Liver (tissue), 8 donors: ENCODE measurements at regions not wholly inside any gene's neighbourhood (a gene's known extent, or its start where the extent isn't known, plus 50 kb on each side); places are given as distances from the start of the nearest gene placed in this dataset.

ENCODE experiments used
- DNase-seq: peaks from one replicate; pipeline ENCODE4 v3.0.0-alpha.2; 2017; ENCODE audit warnings: low spot score
- H3K27ac ChIP-seq, 2 donors: one replicate each; pipeline ENCODE4 v1.7.0; 2013; ENCODE audit warnings: inconsistent platforms in 2 of 2, low read length in 2 of 2, control low read depth in 1 of 2, low read depth in 1 of 2, mild to moderate bottlenecking in 1 of 2
- H3K27me3 ChIP-seq, 4 donors: one replicate each; pipeline versions ENCODE4 v1.6.1 to v1.7.0; 2013; ENCODE audit warnings: low read length in 3 of 4, inconsistent platforms in 1 of 4, mild to moderate bottlenecking in 1 of 4, moderate library complexity in 1 of 4; ENCODE audit not compliant: control insufficient read depth in 4 of 4, insufficient read depth in 4 of 4
- H3K36me3 ChIP-seq, 4 donors: one replicate each; pipeline versions ENCODE4 v1.6.1 to v1.7.0; 2013; ENCODE audit warnings: low read length in 3 of 4, mild to moderate bottlenecking in 3 of 4, low read depth in 1 of 4, moderate library complexity in 1 of 4; ENCODE audit not compliant: control insufficient read depth in 4 of 4, insufficient read depth in 3 of 4
- H3K4me1 ChIP-seq, 4 donors: one replicate each; pipeline versions ENCODE4 v1.6.1 to v1.7.0; 2013; ENCODE audit warnings: low read length in 3 of 4, mild to moderate bottlenecking in 3 of 4, moderate library complexity in 1 of 4; ENCODE audit not compliant: control insufficient read depth in 4 of 4, insufficient read depth in 4 of 4
- H3K4me3 ChIP-seq, 3 donors: one replicate each; pipeline versions ENCODE4 v1.6.1 to v1.7.0; 2013; ENCODE audit warnings: low read length in 3 of 3, control low read depth in 1 of 3, low read depth in 1 of 3, mild to moderate bottlenecking in 1 of 3
- H3K9ac ChIP-seq, 2 donors: one replicate each; pipeline ENCODE4 v1.7.0; 2013; ENCODE audit warnings: low read length in 2 of 2, mild to moderate bottlenecking in 2 of 2, moderate library complexity in 2 of 2, control low read depth in 1 of 2, low read depth in 1 of 2
- H3K9me3 ChIP-seq, 4 donors: one replicate each; pipeline versions ENCODE4 v1.6.1 to v1.7.0; 2013; ENCODE audit warnings: low read length in 3 of 4; ENCODE audit not compliant: control insufficient read depth in 4 of 4
- ATF3 ChIP-seq: IDR thresholded peaks from 2 replicates; pipeline ENCODE4 v1.6.1; 2016; ENCODE audit warnings: antibody characterized with exemption
- CTCF ChIP-seq: fragments of 150-350 bp; IDR thresholded peaks from 2 replicates; pipeline ENCODE4 v1.5.1; 2017; ENCODE audit warnings: improper control_type of control experiment, low read depth, low read length; ENCODE audit not compliant: missing input control
- FOXA1 ChIP-seq: IDR thresholded peaks from 2 replicates; pipeline ENCODE4 v1.6.1; 2016; ENCODE audit warnings: antibody characterized with exemption
- FOXA2 ChIP-seq: IDR thresholded peaks from 2 replicates; pipeline ENCODE4 v1.6.1; 2016; ENCODE audit warnings: antibody characterized with exemption
- GABPA ChIP-seq, 2 donors: IDR thresholded peaks in 1 of 2; conservative IDR thresholded peaks in 1 of 2; 2 replicates each; pipeline ENCODE4 v1.6.1; 2016; ENCODE audit warnings: antibody characterized with exemption in 2 of 2, mild to moderate bottlenecking in 1 of 2, moderate library complexity in 1 of 2
- HNF4A ChIP-seq, 2 donors: conservative IDR thresholded peaks; 2 replicates each; pipeline ENCODE4 v1.6.1; 2016; ENCODE audit warnings: antibody characterized with exemption in 2 of 2, mild to moderate bottlenecking in 2 of 2
- HNF4G ChIP-seq: IDR thresholded peaks from 2 replicates; pipeline ENCODE4 v1.6.1; 2016; ENCODE audit warnings: antibody characterized with exemption
- MAX ChIP-seq: IDR thresholded peaks from 2 replicates; pipeline ENCODE4 v1.6.1; 2016; ENCODE audit warnings: antibody characterized with exemption
- RAD21 ChIP-seq, 2 donors: IDR thresholded peaks; 2 replicates each; pipeline ENCODE4 v1.6.1; 2016; ENCODE audit warnings: antibody characterized with exemption in 2 of 2, mild to moderate bottlenecking in 2 of 2
- REST ChIP-seq: IDR thresholded peaks from 2 replicates; pipeline ENCODE4 v1.6.1; 2016; ENCODE audit warnings: antibody characterized with exemption, mild to moderate bottlenecking
- RXRA ChIP-seq, 2 donors: IDR thresholded peaks; 2 replicates each; pipeline ENCODE4 v1.6.1; 2017 to 2018; ENCODE audit warnings: antibody characterized with exemption in 2 of 2, mild to moderate bottlenecking in 1 of 2
- SP1 ChIP-seq: IDR thresholded peaks from 2 replicates; pipeline ENCODE4 v1.6.1; 2018; ENCODE audit warnings: antibody characterized with exemption, mild to moderate bottlenecking
- TAF1 ChIP-seq: conservative IDR thresholded peaks from 2 replicates; pipeline ENCODE4 v1.6.1; 2016; ENCODE audit warnings: antibody characterized with exemption, mild to moderate bottlenecking
- YY1 ChIP-seq: IDR thresholded peaks from 2 replicates; pipeline ENCODE4 v1.6.1; 2016; ENCODE audit warnings: antibody characterized with exemption, mild to moderate bottlenecking
- ZBTB33 ChIP-seq: IDR thresholded peaks from 2 replicates; pipeline ENCODE4 v1.6.1; 2016; ENCODE audit warnings: antibody characterized with exemption
- whole genome bisulfite sequencing: extraction: QIAGEN DNeasy Blood & Tissue Kit; methylation state at CpG from one replicate; pipeline ENCODE4 v1.1.7; 2013; 5-methylcytosine and 5-hydroxymethylcytosine counted together
- donor health status: healthy.
- donor health status: healthy.
- donor health status: healthy.
- donor health status: healthy.
- donor health status: healthy.

GRCh38 chr1:232318143-232318542 lies 311.8 kb downstream of the SIPA1L2 start:
- Histone ChIP-seq H3K4me3 (no peak overlapping the region), H3K36me3 (no peaks in the 10 kb centered on the region), H3K27ac (no peak overlapping the region), H3K9ac (no peak overlapping the region), H3K9me3 (peaks cover 0 to 2% (median 0%) of the 10 kb centered on the region in 4 donors), H3K4me1 (no peaks in the 10 kb centered on the region), H3K27me3 (peaks cover 0 to 3% (median 0%) of the 10 kb centered on the region in 4 donors)
- no peak for TF ChIP-seq RXRA (IDR thresholded peaks at IDR 0.05)
- DNase-seq = no peak
- WGBS = 95% methylated on average over 2 of the region's 2 CpGs

- Histone ChIP-seq H3K9me3 (peaks cover 0 to 4% (median under 1%) of the 10 kb centered on the region in 4 donors), H3K9ac (no peak overlapping the region), H3K4me1 (no peaks in the 10 kb centered on the region), H3K36me3 (no peaks in the 10 kb centered on the region), H3K27me3 (peaks cover 0 to 3% (median 0%) of the 10 kb centered on the region in 4 donors), H3K27ac (no peak overlapping the region), H3K4me3 (no peak overlapping the region)
- WGBS = 93% methylated on average over 1 of the region's 1 CpG
- TF ChIP-seq HNF4A (conservative IDR thresholded peaks at IDR 0.05) = no peak
- no peak for TF ChIP-seq YY1
- no peak for TF ChIP-seq MAX
- no peak for TF ChIP-seq GABPA (IDR thresholded peaks at IDR 0.05 in 1 of 2, conservative IDR thresholded peaks at IDR 0.05 in 1 of 2)
- no peak for TF ChIP-seq FOXA2
- no peak for TF ChIP-seq REST
- no peak for TF ChIP-seq CTCF
- TF ChIP-seq SP1 = no peak
- no peak for TF ChIP-seq FOXA1
- TF ChIP-seq ATF3 = no peak
- DNase-seq = no peak
Measured at GRCh38 chr1:232317350-232317749, 312.6 kb downstream of the SIPA1L2 start.

- Histone ChIP-seq H3K9ac (no peak overlapping the region), H3K4me1 (no peaks in the 10 kb centered on the region), H3K27ac (no peak overlapping the region), H3K4me3 (no peak overlapping the region), H3K36me3 (no peaks in the 10 kb centered on the region), H3K27me3 (peaks cover 0 to 3% (median 0%) of the 10 kb centered on the region in 4 donors), H3K9me3 (peaks cover 0 to 4% (median under 1%) of the 10 kb centered on the region in 4 donors)
- DNase-seq = no peak
- no peak for TF ChIP-seq ATF3
- no peak for TF ChIP-seq TAF1
- no peak for TF ChIP-seq HNF4A (conservative IDR thresholded peaks at IDR 0.05)
- TF ChIP-seq HNF4G = no peak
- TF ChIP-seq RAD21 (IDR thresholded peaks at IDR 0.05) = no peak
- no peak for TF ChIP-seq REST
- no peak for TF ChIP-seq MAX
- no peak for TF ChIP-seq FOXA1
- TF ChIP-seq ZBTB33 = no peak
- no peak for TF ChIP-seq GABPA (IDR thresholded peaks at IDR 0.05 in 1 of 2, conservative IDR thresholded peaks at IDR 0.05 in 1 of 2)
Measured at GRCh38 chr1:232316864-232317263, 313.1 kb downstream of the SIPA1L2 start.
